PC-3 (cell line): ENCODE measurements at regions not wholly inside any gene's neighbourhood (a gene's known extent, or its start where the extent isn't known, plus 50 kb on each side); places are given as distances from the start of the nearest gene placed in this dataset.

Source experiments
- CTCF ChIP-seq: fragments of 300-600 bp; sonication (generic); conservative IDR thresholded peaks from 2 replicates; pipeline ENCODE4 v1.5.1; 2017; ENCODE audit warnings: antibody characterized with exemption, low read depth, mild to moderate bottlenecking, low read length
- EZH2 ChIP-seq: fragments of 300-600 bp; sonication (generic); IDR thresholded peaks from one replicate; pipeline ENCODE4 v1.6.1; 2017; ENCODE audit warnings: antibody characterized with exemption, mild to moderate bottlenecking, low read length; ENCODE audit not compliant: unreplicated experiment

GRCh38 chr19:33956941-33957340, 160.3 kb downstream of the KCTD15 start:
- TF ChIP-seq CTCF (no peak), EZH2 (no peak)
